Ishikawa (cell line): ENCODE measurements at regions not wholly inside any gene's neighbourhood (a gene's known extent, or its start where the extent isn't known, plus 50 kb on each side); places are given as distances from the start of the nearest gene placed in this dataset.

ENCODE experiments used
- CEBPB ChIP-seq: IDR thresholded peaks from 2 replicates; pipeline ENCODE4 v1.6.1; 2012
- CREB1 ChIP-seq: IDR thresholded peaks from 2 replicates; pipeline ENCODE4 v1.6.1; 2012; ENCODE audit warnings: low read depth
- EGR1 ChIP-seq: IDR thresholded peaks from 2 replicates; pipeline ENCODE4 v1.6.1; 2012
- EP300 ChIP-seq: IDR thresholded peaks from 2 replicates; pipeline ENCODE4 v1.6.1; 2012; ENCODE audit warnings: borderline replicate concordance
- FOXM1 ChIP-seq: IDR thresholded peaks from 2 replicates; pipeline ENCODE4 v1.6.1; 2012; ENCODE audit warnings: low read depth, borderline replicate concordance
- TAF1 ChIP-seq: IDR thresholded peaks from 2 replicates; pipeline ENCODE4 v1.6.1; 2012; ENCODE audit warnings: low read depth, mild to moderate bottlenecking
- TEAD4 ChIP-seq: IDR thresholded peaks from 2 replicates; pipeline ENCODE4 v1.6.1; 2012

- TF ChIP-seq FOXM1 (no peak), EP300 (no peak), EGR1 (no peak), TEAD4 (no peak), TAF1 (no peak), CREB1 (no peak), CEBPB (no peak)
Measured at GRCh38 chr1:166603296-166603695, 236.0 kb upstream of the POGK start.
